GM12864 (cell line): ENCODE measurements at regions not wholly inside any gene's neighbourhood (a gene's known extent, or its start where the extent isn't known, plus 50 kb on each side); places are given as distances from the start of the nearest gene placed in this dataset.

ENCODE experiments used
- DNase-seq: peaks from one replicate; pipeline ENCODE4 v3.0.0-alpha.2; 2011; ENCODE audit warnings: low read depth
- H3K4me3 ChIP-seq: 2 replicates; pipeline ENCODE4 v1.5.1; 2011; ENCODE audit warnings: mild to moderate bottlenecking, low read depth, low read length, control low read depth
- TF ChIP-seq, protein P1 (sequence below): IDR thresholded peaks from 2 replicates; pipeline ENCODE4 v1.5.1; 2011; ENCODE audit warnings: low read depth, mild to moderate bottlenecking, moderate library complexity, low read length, control low read depth, inconsistent platforms; ENCODE audit errors: missing control alignments

DNA sequence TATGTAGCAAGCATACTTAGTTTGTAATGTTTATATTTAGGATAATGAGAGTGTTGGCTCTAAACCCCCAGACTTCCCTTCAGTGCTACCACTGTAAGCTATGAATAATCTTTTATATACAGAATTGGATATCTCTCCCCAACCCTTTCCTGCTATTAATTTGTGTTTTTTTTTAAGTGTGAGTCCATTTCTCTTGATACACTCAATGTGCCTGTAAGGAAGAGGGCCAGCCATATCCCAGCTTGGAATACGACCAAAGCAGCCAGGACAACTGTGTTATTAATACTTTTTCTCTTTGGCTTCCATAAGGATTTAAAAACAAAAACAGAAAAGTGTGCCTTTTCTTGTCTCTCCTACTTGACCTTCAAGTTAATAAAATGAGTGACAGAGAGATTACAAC, 116.7 kb downstream of the SNAPC1 start:
- TF ChIP-seq, protein P1, sequence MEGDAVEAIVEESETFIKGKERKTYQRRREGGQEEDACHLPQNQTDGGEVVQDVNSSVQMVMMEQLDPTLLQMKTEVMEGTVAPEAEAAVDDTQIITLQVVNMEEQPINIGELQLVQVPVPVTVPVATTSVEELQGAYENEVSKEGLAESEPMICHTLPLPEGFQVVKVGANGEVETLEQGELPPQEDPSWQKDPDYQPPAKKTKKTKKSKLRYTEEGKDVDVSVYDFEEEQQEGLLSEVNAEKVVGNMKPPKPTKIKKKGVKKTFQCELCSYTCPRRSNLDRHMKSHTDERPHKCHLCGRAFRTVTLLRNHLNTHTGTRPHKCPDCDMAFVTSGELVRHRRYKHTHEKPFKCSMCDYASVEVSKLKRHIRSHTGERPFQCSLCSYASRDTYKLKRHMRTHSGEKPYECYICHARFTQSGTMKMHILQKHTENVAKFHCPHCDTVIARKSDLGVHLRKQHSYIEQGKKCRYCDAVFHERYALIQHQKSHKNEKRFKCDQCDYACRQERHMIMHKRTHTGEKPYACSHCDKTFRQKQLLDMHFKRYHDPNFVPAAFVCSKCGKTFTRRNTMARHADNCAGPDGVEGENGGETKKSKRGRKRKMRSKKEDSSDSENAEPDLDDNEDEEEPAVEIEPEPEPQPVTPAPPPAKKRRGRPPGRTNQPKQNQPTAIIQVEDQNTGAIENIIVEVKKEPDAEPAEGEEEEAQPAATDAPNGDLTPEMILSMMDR, result no peak
- DNase-seq, result no peak
- no peak overlapping the region for H3K4me3 ChIP-seq

DNA sequence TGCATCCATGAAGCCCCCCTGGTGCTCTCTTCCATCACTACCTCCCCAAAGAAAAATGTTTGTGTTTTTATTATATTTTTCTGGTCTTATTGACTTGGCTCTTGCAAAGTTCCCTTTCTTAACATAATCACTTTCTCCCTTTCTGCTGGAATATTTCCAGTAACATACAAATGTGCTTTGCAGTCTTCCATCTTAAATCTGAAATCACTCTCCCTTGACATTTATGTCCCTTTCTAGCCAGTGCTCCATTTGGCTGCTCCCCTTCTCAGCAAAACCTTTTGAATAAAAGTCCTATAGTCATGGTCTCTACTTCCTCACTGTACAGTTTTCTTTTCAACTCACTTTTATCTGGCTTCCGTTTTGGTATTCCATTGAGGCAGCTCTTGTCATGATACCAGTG, 118.8 kb downstream of the SNAPC1 start:
- no peak overlapping the region for H3K4me3 ChIP-seq
- DNase-seq, result no peak
- TF ChIP-seq, protein P1, result no peak

DNA sequence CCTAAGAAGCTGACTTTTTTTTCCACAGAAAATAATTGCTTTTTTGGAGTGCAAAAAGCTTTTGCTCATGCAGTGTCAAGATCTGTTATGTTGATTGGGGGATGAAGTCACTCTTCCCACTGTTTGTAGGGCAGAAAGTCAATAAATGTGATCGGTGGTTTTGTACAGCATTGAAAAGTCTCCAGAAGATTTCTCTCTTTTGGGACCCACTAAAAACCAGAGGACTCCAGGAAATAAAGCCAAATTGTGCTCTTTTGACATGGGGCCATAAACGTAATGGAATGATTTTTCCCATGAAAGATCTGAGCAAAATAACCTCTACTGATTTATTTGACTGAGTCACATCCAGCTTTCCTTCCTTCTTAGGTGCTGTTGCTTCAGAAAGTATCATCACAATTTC, 122.5 kb downstream of the SNAPC1 start:
- no peak overlapping the region for H3K4me3 ChIP-seq
- no peak for DNase-seq
- TF ChIP-seq, protein P1, result no peak

DNA sequence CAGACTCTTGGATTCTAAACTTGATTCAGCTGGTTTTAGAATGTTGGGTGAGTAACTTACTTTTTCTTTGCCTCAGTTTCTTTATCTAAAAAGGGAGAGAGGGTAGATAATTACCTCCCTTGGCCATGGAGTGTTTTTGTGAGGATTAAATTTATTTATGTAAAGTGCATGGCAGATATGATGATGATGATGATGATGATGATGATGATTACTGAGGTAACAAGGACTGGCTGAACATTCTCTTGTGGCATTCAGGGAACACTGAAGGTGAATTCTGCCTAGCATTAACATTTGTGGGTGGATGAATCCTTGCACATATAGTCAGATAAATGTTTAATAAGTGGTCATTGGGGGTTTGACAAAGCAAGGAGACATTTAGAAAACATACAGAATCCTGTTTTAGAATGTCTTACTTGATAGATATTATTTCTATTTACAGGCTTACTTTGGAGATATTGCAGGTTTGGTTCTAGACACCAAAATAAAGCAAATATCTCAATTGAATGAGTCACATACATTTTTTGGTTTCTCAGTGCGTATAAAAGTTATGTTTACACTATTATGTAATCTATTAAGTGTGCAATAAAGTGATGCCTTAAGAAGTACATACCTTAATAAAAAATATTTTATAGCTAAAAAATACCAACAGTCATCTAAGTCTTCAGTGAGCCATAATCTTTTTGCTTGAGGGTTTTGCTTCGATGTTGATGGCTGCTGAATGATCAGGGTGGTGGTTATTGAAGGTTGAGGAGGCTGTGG, 123.2 kb downstream of the SNAPC1 start:
- H3K4me3 ChIP-seq, result no peak overlapping the region
- TF ChIP-seq, protein P1, result no peak
- DNase-seq, result no peak

DNA sequence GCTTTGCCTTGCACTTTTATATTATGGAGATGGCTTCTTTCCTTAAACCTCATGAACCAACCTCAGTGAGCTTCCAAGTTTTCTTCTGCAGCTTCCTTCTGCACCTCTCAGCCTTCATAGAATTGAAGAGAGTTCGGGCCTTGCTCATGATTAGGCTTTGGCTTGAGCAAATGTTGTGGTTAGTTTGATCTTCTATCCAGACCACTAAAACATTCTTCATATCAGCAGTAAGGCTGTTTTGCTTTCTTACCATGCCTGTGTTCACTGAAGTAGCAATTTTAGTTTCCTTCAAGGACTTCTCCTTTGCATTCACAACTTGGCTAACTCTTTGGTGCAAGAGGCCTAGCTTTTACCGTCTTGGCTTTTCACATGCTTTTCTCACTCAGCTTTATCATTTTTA, 125.4 kb downstream of the SNAPC1 start:
- peak; percentile 12 for DNase-seq
- TF ChIP-seq, protein P1, result no peak
- H3K4me3 ChIP-seq, result no peak overlapping the region

- H3K4me3 ChIP-seq, result no peak overlapping the region
- DNase-seq, result peak; percentile 77
Observed at GRCh38 chr14:61889914-61890351, 127.7 kb downstream of the SNAPC1 start.

More at GRCh38 chr14:61889914-61890351, 127.7 kb downstream of the SNAPC1 start:
- TF ChIP-seq, protein P1, result peak; percentile 61
